ENCODE measurements at regions not wholly inside any gene's neighbourhood (a gene's known extent, or its start where the extent isn't known, plus 50 kb on each side); places are given as distances from the start of the nearest gene placed in this dataset.

GRCh38 chr12:90428881-90429280 is 526.1 kb downstream of the CCER1 start:
- POLR2A ChIA-PET = no interaction called here
- CTCF ChIA-PET = no interaction called here

- POLR2A ChIA-PET = no interaction called here
- CTCF ChIA-PET = no interaction called here
Measured at GRCh38 chr12:90428465-90428864, 526.5 kb downstream of the CCER1 start.

GRCh38 chr12:90423965-90424364 is 531.0 kb downstream of the CCER1 start:
- CTCF ChIA-PET = no interaction called here

GRCh38 chr12:90410962-90411361 is 544.0 kb downstream of the CCER1 start:
- CTCF ChIA-PET = no interaction called here
- POLR2A ChIA-PET = no interaction called here

More at GRCh38 chr12:90423965-90424364, 531.0 kb downstream of the CCER1 start:
- POLR2A ChIA-PET = interaction anchor here (0.6 kb wide), 1 partner anchor 306 kb away, joined by 3 read pairs; no protein-coding TSS in a partner anchor

GRCh38 chr12:90407841-90408240 is 547.1 kb downstream of the CCER1 start:
- ChIA-PET CTCF (no interaction called here), POLR2A (no interaction called here)

GRCh38 chr12:90404071-90404470 is 550.9 kb downstream of the CCER1 start:
- CTCF ChIA-PET = no interaction called here
- POLR2A ChIA-PET = no interaction called here

GRCh38 chr12:90401185-90401584 is 553.8 kb downstream of the CCER1 start:
- CTCF ChIA-PET = no interaction called here

GRCh38 chr12:90399357-90399756 is 555.6 kb downstream of the CCER1 start:
- CTCF ChIA-PET = no interaction called here

More at GRCh38 chr12:90401185-90401584, 553.8 kb downstream of the CCER1 start:
- POLR2A ChIA-PET = no interaction called here

GRCh38 chr12:90398285-90398836 is 556.6 kb downstream of the CCER1 start:
- CTCF ChIA-PET = no interaction called here
- POLR2A ChIA-PET = no interaction called here

More at GRCh38 chr12:90399357-90399756, 555.6 kb downstream of the CCER1 start:
- POLR2A ChIA-PET = no interaction called here

GRCh38 chr12:90396556-90396955 is 558.4 kb downstream of the CCER1 start:
- ChIA-PET POLR2A (no interaction called here), CTCF (no interaction called here)

- CTCF ChIA-PET = no interaction called here
- POLR2A ChIA-PET = no interaction called here
Measured at GRCh38 chr12:90393652-90394051, 561.3 kb downstream of the CCER1 start.

- POLR2A ChIA-PET = no interaction called here
Measured at GRCh38 chr12:90393089-90393488, 561.9 kb downstream of the CCER1 start.

GRCh38 chr12:90390947-90391346 is 564.0 kb downstream of the CCER1 start:
- ChIA-PET CTCF (no interaction called here), POLR2A (no interaction called here)

More at GRCh38 chr12:90393089-90393488, 561.9 kb downstream of the CCER1 start:
- CTCF ChIA-PET = no interaction called here

- ChIA-PET POLR2A (no interaction called here), CTCF (no interaction called here)
Measured at GRCh38 chr12:90368081-90368480, 586.9 kb downstream of the CCER1 start.

- ChIA-PET CTCF (no interaction called here), POLR2A (no interaction called here)
Measured at GRCh38 chr12:90366286-90366685, 588.7 kb downstream of the CCER1 start.

- CTCF ChIA-PET = no interaction called here
- POLR2A ChIA-PET = no interaction called here
Measured at GRCh38 chr12:90360300-90360699, 594.7 kb downstream of the CCER1 start.

- POLR2A ChIA-PET = no interaction called here
- CTCF ChIA-PET = no interaction called here
Measured at GRCh38 chr12:90355711-90356355, 599.1 kb downstream of the CCER1 start.

GRCh38 chr12:90343966-90344365 is 611.0 kb downstream of the CCER1 start:
- ChIA-PET POLR2A (no interaction called here), CTCF (no interaction called here)

GRCh38 chr12:90342081-90342480 is 612.9 kb downstream of the CCER1 start:
- CTCF ChIA-PET = no interaction called here
- POLR2A ChIA-PET = interaction anchor here (0.6 kb wide), 2 partner anchors 12 to 746 kb away, joined by 4 to 7 read pairs; no protein-coding TSS in a partner anchor

GRCh38 chr12:90339837-90340236 is 615.1 kb downstream of the CCER1 start:
- ChIA-PET POLR2A (no interaction called here), CTCF (no interaction called here)

GRCh38 chr12:90338365-90338764 is 616.6 kb downstream of the CCER1 start:
- ChIA-PET CTCF (no interaction called here), POLR2A (no interaction called here)

- CTCF ChIA-PET = no interaction called here
Measured at GRCh38 chr12:90337018-90337417, 618.0 kb downstream of the CCER1 start.

More at GRCh38 chr12:90337018-90337417, 618.0 kb downstream of the CCER1 start:
- POLR2A ChIA-PET = no interaction called here
